CD4-positive, alpha-beta T cell treated with Interleukin-10 for 1 hour (primary cell): ENCODE measurements at regions not wholly inside any gene's neighbourhood (a gene's known extent, or its start where the extent isn't known, plus 50 kb on each side); places are given as distances from the start of the nearest gene placed in this dataset.

ENCODE experiments used
- DNase-seq: peaks from one replicate; pipeline ENCODE4 v3.0.0-alpha.2; 2020

DNA sequence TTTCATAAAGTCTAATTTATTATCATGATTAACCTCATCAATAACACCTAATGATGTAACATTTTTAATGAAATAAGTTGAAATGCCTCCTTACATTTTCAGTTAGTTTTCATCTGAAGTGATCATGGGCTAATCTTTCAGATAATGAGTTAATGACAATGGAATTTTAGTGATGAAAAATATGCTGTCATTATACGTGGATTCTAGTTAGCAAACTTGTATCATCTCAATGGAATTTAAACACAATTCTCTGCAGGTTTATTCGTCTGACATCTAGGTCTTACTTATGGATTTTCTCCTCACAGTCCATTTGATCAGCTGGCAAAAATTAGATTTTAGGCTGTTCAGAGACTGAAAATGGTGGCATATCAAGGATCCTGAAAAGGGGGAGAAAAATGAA lies 885.0 kb downstream of the SLC4A3 start:
- DNase-seq = no peak

DNA sequence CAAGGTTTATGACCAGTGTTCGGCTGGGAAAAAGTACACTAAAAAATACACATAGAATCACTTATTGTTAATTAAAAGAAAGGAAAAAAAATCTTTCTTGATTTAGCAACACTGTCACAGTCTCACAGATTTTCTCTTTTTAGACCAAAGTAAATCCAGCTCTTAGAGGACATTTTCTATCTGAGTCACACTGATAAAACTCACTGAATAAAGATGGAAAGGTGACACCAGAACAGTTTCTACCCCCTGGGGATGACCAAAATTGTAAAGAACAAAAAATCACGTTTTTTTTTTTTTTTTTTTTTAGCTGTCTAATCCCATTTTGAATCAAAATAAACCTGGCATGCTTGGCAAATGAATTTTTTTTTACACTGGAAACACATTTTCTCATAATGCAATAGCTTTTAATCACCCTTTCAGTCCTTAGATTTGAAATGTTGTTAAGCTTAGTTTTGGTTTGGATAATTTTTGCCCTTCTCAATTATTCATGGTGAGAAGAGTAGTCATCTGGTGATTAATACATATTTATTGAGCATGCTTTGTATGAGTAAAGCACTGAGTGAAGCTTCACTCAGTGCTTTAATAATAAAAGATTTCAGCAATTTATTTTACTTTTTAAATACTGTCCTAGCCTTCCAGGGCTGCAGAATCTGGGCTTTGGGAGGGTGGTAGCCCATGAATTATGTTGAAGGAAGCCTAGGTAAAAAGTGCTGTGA lies 886.3 kb downstream of the SLC4A3 start:
- no peak for DNase-seq

DNA sequence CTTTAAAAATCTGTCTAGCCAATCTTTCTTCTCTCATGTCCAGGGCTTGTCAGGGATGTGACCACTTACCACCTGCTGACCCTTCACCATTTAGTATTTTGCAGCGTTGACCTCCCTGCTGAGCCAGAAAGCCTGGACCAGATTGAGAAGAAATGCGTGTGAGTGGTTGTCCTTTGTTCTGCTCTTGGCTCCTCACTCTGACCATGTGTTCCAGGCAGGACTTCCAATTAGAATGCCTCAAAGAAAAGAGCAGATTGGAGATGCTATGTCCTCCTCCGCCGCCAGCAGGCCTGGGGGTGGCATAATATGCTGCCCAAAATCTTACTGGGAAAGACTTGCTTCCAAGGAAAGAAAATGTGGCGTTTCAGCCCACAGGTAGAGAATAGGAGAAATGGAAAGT lies 894.1 kb downstream of the SLC4A3 start:
- DNase-seq = no peak

DNA sequence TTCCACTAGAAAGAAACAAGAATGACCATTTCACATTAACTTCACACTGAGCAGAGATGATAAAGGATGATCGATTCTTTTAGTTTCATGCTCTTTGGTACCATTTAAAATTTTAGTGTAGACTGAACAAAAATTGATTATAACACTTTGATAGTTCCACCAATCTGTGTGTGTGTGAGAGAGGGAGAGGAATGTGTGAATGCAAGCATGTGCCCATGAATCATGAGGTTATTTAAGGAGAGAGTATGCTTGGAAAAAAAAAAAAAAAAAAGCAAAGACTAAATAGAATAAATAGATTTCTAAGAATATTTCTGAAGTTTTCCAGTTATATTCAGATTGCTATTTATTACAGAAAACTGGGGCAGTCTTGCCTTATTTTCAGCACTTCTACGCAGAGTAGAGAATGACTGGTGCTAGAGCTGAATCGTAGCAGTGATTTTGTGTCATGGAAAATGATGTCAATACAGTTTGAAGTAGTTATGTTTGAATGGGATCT lies 900.8 kb downstream of the SLC4A3 start:
- DNase-seq = no peak

DNA sequence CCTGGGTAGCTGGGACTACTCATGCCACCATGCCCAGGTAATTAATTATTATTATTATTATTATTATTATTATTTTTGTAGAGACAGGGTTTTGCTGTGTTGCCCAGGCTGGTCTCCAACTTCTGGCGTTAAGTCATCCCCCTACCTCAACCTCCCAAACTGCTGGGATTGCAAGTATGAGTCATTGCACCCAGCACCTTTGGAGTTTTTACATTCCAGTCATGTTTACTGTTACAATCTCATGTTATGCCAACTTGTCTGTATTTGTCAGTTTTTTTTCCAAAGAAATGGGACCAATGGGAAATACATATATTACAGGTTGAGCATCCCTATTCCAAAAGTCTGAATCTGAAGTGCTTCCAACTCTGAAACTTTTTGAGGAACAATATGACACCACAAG lies 903.8 kb downstream of the SLC4A3 start:
- DNase-seq = no peak

DNA sequence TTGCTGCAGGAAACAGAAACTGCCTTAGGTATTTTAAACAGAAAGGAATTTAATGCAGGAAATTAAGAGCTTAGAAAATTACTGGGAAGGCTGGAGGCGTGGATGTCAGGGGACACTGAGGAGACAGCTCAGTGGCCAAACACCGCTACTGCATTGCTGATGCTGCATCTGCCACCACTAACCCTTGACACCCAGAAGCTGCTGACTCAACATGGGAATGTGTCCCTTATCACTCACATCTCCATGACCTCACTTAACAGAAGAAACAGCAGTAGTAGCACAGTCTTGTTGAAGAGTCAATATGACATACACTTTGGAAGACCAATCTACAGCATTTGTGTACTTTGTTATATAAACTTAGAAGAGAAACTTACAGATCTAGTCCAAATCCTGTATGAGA lies 906.1 kb downstream of the SLC4A3 start:
- DNase-seq = no peak

DNA sequence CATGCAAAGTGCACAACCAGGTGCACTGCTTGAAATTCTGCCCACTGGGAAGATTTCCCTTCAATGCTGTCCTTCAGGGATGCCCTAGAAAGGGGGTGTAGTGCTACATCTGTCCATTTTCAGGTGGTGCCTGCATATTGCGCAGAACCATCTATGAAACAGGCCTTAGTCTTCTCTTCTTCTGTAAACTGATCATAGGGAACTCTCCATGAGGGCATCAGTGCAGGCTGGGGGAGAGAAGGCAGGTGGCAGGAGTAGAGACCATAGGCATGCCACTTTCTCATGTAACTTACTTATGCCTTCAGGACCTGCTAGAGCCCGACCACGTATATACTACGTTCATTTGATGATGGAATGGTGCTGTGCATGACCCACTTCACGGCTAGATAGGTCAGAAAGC lies 912.1 kb downstream of the SLC4A3 start:
- no peak for DNase-seq

DNA sequence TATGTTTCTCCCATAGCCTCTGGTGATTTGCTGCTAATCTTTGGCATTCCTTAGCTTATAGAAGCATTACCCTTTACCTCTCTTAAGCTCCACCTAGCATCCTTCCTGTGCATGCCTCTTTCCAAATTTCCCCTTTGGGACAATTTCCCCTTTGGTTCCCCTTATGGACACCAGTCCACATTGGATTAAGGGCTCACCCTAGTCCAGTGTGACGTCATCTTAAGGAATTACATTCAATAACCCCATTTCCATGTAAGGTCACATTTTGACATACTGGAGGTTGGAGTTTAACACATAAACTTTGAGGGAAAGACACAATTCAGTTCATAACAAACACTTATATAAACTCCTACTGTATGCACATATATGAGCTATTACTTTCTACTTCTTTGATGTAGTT lies 916.6 kb downstream of the SLC4A3 start:
- DNase-seq = no peak

DNA sequence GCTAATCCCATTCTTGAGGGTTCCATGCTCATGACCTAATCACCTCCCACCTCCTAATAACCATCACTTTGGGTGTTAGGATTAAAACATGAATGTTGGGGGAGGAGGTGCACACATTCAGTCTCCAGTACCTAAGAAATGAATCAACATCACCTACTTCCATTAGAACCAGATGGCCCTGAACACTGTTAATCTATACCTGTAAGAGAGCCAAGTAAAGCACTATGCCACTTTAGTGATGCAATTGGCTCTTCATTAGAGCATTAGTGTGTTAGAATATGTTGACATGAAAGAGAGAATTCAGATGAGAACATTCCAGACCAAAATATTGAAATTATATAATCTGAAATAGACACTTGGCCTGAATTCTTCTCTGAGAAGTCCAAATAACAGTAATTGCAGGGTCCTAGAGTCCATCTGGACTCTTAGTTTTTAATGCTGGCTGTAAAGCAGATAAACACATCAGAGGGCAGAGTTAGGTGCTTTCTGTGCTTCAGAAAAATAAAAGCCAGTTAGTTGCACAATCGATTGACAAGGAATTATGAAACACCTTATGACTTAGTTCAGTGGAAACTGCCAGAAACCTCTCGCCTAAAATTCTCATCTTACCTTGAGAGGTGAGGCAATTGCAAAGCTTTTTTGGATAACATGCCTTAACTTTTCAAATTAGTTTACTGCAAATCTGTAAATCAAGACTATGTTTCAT lies 923.7 kb downstream of the SLC4A3 start:
- DNase-seq = no peak

DNA sequence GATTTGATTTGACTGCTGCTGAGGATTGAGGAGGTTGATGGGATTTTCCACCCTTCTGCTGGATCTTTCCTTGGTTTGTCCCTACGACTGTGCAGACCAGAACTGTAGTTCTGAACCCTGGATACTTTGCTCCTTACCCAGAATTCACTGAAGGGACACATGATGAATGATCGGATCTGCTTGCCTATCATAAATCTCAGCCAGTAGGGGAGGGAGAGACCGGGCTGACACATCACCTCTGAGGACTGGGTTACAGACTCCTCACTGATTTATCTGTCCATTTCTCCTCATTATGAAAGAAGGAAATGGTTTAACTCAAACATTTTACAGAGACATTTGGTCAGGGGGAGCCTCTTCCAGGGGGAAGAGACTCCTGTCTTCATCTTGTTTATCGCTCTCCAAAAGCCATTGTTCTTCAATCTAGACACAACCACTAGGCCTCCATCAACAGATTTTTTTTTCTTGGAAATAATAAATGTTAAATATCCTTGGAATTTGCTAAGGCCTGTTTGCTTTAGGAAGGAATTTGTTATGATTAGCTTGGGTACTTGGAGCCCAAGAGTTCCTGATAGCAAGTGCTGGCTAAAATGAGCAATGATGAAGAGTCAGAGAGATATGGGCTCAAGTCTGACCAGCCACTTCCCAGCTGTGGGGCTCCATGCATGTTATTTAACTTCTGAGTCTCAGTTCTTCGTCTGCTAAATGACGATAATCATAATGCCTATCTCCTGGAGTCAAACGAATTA lies 925.5 kb downstream of the SLC4A3 start:
- DNase-seq = no peak

DNA sequence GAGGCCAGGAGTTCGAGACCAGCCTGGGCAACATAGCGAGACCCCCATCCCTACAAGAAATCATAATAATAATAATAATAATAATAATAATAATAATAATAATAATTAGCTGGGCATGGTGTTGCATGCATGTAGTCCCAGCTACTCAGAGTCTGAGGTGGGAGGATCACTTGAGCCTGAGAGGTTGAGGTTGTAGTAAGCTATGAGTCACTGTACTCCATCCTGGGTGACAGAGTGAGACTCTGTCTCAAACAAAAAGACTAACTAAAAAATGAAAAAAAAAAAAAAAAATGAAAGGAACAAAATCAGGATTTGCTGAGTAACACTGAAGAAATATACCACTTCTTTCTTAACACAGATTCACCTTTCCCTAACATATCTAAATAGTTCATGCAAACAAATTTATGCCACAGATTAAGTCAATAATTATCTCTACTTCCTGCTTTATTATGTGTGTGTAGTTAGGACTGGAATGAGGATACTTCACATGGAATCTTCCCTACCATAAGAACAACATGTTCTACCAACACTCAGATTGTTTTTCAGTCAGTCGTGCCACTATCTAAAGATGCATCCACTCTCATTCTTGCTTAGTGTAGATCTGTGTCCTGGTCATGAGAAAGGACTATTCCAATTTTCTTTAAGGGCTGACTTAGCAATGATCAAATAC lies 928.7 kb downstream of the SLC4A3 start:
- no peak for DNase-seq

DNA sequence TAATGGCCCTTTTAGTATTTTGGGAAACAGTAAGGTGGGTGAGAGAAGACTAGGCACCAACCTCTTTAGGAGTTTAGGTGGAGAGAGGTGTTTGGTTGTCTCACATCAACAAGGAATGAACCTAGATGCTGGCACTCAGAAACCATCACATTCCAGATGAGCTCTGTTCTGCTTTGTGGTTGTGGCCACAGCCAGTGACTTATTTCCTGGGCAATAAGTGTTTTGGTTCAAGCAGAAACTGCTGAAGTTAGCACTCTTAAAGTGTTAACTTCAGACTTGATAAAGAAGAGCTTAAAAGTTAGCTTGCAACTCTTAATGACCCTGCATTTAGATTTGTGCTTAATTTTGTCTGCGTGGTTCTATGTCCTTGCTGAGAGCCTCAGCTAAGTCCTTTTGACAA lies 929.2 kb downstream of the SLC4A3 start:
- no peak for DNase-seq

DNA sequence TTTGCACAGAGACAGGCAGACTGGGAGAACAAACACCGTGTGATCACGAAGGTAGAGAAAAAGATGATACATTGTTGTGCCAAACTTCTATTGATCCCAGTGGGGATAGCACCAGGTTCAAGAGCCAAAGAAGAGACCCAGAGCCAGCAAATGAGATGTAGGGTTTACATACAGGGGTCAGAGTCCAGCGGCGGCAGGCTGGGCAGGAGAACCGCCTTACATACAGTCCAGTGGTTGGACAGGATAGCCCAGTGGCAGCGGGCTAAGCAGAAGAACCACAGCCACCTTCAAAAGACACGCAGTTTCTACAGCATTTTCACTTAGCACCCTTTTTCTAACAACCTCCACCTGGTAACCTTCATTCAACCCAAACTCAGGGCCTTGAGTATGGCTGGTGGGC lies 932.8 kb downstream of the SLC4A3 start:
- DNase-seq = no peak

DNA sequence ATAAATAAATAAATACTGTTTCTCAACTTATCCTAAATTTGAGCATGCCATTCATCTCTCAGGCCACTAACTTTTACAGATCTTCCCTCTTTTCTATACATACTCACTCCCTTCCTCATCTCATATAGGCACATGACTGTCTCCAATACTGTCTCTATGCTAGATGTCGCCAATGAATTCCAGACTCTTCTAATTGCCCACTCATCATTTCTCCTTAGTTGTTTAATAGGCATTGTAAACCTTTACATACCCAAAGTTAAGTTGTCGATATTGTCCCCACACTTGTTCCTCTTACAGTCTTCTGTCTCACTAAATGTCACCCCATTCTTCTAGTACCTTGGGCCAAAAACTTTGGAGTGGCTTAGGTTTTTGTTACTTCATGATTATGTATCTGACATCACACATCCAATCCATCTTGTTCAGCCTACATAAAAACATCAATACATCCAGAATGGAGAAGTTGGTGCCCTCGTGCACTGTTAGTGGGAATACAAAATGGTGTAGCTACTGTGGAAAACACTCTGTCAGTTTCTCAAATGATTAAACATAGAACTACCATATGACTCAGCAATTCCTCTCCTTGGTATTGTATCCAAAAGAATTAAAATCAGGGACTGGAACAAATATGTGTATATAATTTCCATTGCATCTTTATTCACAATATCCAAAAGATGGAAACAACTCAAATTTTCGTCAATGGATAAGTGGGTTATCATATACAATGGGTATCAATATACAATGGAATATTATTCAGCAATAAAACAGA lies 935.1 kb downstream of the SLC4A3 start:
- DNase-seq = no peak

DNA sequence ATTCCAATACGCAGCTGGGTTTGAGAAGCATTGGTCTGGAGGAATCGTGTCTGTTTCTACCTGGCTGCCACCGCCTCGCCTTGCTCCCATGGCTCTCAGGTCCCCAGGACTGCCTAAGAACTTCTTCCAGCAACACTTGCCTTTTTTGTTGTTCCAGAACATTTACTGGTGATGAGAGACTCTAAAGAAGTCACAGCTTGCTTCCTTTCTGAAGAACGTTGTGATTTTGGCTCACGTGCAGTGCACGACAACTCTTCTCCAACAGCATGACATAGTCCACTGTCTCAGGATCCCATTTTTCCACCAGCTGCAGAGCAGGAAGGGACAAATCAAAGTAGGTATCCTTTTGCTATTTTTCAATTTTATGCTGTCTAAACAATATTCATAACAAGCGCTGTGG lies 940.9 kb downstream of the SLC4A3 start:
- no peak for DNase-seq

DNA sequence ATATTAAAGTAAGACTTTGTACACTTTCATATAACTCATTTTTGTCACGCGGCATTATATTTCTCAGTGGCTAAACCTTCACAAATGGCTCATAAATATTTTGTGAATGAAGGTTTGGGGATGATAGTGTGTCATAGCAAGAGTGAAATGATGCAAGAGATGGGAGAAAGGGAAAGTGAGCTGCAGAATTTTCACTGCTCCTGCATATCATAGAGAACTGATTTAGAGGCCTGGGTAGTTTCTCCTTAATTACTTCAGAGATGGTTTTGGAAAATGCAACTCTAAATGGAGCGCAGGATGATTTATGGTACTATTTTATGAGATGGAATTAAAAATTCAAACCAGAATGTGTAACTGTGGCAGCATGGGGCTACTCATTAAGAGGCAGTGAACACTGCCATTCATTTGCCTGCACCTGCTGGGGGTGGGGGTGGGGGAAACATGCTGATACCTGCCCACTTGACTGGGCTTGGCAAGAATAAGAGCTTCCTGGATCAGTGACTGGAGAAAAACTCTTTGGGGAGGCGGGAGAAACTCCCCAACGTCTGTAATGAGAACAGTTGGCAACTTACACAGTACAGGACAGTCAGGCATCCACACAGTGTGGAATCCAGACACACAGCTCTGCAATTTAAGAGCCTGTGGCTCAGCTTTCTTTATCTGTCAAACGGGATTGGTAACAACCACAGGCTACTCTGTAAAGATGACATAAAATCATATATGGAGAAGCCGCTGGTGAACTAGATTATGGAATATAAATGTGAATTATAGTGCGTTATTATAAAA lies 941.9 kb downstream of the SLC4A3 start:
- no peak for DNase-seq

DNA sequence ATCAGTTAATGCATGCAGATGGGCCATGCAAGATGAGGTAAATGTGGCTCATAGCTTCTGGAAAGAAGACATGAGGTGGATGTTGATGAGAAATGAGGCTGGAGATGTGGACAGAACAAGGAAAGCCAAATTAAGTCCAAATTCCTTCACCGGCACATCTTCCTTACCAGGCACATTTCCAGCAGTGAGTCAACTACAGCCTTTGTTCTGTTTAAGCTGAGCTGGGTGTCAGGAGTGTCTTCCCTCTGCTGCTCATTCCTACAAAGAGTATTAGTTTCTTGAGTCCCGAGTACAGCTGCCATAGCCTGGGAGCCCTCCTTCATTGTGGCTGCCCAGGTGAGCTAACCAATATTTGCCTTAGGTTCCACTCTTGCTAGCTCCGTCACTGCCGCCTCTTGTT lies 945.0 kb downstream of the SLC4A3 start:
- no peak for DNase-seq

DNA sequence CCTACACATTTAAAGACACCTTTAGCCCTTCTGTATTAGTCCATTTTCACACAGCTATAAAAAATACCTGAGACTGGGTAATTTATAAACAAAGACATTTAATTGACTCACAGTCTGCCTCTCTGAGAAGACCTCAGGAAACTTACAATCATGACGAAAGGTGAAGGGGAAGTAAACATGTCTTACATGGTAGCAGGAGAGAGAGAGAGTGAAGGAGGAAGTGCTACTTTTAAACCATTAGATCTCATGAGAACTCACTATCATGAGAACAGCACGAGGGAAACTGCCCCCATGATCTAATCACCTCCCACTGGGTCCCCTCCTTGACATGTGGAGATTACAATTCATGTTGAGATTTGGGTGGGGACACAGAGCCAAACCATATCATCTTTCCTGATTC lies 946.6 kb downstream of the SLC4A3 start:
- no peak for DNase-seq

DNA sequence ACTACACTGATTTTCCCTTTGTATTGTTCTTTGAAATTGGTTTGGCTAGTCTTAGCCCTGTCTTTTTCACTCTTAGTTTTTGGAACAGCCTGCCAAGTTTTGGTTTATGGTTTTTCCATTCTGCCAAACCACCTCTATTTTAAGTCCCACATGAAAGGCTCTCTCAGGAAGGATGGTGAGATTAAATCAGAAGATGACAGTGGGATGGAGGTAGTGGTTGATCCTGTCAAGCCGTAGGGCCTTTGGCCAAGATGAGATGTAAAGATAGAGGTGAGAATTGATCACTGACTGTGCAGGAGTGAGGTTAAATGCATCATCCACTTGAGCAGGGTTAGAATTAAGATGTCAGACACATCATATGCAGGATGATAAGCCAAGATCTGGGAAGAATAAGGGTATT lies 948.5 kb downstream of the SLC4A3 start:
- no peak for DNase-seq

DNA sequence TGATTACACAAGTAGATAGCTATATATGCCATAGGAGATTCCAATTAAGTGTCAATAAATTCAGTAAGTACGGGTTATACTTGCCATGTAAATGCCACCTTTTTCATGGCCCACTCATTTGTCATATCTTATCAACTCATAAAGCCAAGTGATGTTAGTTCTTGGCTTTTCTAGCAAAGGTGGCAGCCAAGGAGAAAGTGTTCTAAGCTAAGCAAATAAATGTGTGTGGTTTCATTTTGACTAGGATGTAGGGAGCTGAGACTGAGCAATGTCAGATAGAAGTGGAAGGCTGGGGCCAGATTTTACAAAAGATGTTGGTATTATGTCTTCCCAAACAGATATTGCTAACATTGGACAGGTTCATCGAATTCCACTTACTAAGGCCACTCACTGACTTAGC lies 952.0 kb downstream of the SLC4A3 start:
- DNase-seq = no peak

DNA sequence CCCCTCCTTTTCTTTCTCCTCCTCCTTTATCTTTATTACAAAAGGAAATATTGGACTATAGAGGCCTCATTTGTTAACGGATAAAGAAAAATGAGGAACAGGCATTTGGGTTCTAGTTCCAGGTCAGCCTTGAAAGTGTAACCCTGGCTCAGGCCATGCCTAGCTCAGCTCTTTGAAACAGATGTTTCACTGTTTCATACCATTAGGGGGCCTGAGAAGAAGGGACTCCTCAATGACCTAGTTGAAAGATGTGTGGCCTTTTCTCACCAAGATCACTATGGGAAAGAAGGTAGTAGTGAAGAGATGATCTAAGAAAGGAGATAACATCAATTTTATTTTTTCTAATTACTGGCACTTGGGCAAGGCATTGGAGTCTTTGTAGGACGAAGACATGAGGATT lies 952.7 kb downstream of the SLC4A3 start:
- no peak for DNase-seq

DNA sequence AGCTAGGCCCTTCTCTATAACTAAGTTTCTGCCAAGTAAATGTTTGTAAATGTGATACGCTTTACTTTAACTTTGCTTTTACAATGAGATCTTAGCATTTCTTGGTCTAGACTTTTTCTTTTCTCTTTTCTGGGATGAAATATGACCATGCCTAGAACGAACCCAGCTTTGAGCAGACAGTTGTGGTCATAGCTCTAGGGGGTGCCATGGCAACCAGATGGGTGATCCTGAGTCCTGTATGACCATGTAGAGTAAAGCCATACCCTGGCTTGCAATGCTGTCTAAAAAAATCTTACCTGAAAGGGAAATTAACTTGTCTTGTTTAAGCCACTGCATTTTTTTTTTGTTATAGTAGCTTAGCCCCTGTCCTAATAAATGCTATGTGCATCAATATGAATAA lies 956.3 kb downstream of the SLC4A3 start:
- no peak for DNase-seq
